SH-SY5Y (cell line): ENCODE measurements at regions not wholly inside any gene's neighbourhood (a gene's known extent, or its start where the extent isn't known, plus 50 kb on each side); places are given as distances from the start of the nearest gene placed in this dataset.

Experiments used
- GATA2 ChIP-seq: IDR thresholded peaks from 2 replicates; pipeline ENCODE4 v1.6.1; 2011; ENCODE audit warnings: mild to moderate bottlenecking, low read depth, low read length
- GATA3 ChIP-seq: IDR thresholded peaks from 2 replicates; pipeline ENCODE4 v1.6.1; 2011; ENCODE audit warnings: low read depth, mild to moderate bottlenecking, low read length, moderate library complexity

DNA sequence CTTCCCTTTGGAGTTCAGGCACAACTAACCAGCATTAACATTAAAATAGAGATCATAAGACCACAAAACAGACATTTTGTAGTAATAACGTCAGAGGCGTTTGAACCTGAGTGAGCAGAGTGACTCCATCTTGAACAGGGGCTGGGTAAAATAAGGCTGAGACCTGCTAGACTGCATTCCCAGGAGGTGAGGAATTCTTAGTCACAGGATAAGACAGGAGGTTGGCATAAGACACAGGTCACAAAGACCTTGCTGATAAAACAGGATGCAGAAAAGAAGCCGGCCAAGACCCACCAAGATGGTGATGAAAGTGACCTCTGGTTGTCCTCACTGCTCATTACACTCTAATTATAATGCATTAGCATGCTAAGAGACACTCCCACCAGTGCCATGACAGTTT, 493.2 kb upstream of the AUTS2 start:
- TF ChIP-seq GATA3 (no peak), GATA2 (no peak)
